ENCODE measurements at regions not wholly inside any gene's neighbourhood (a gene's known extent, or its start where the extent isn't known, plus 50 kb on each side); places are given as distances from the start of the nearest gene placed in this dataset.

- no peaks in the 10 kb centered on the region for H3K9me3 ChIP-seq
- no peaks in the 10 kb centered on the region for H3K4me1 ChIP-seq
- ATAC-seq (ENCODE audit: low FRiP score in 2 of 2) = no peak
- no peak overlapping the region for H3K27ac ChIP-seq
- WGBS, 2 donors = 83 to 93% methylated on average over 5 of the region's 5 CpGs
- no peak overlapping the region for H3K4me3 ChIP-seq
- TF ChIP-seq CTCF (IDR thresholded peaks at IDR 0.05) = no peak
- H3K36me3 ChIP-seq = no peaks in the 10 kb centered on the region
- no peak for DNase-seq
- no peaks in the 10 kb centered on the region for H3K27me3 ChIP-seq
Observed at GRCh38 chr19:29420065-29420464, 105.7 kb upstream of the VSTM2B start.

- H3K9me3 ChIP-seq = no peaks in the 10 kb centered on the region
- no peaks in the 10 kb centered on the region for H3K4me1 ChIP-seq
- no peak overlapping the region for H3K27ac ChIP-seq
- DNase-seq (no peak), ATAC-seq (ENCODE audit: low FRiP score in 2 of 2) (no peak)
- H3K27me3 ChIP-seq = no peaks in the 10 kb centered on the region
- H3K36me3 ChIP-seq = no peaks in the 10 kb centered on the region
- no peak overlapping the region for H3K4me3 ChIP-seq
- no peak for TF ChIP-seq CTCF (IDR thresholded peaks at IDR 0.05)
- no peak for TF ChIP-seq POLR2AphosphoS5 (IDR thresholded peaks at IDR 0.05)
- TF ChIP-seq EP300 (IDR thresholded peaks at IDR 0.05) = no peak
- TF ChIP-seq POLR2A (IDR thresholded peaks at IDR 0.05) = no peak
- 78% methylated on average over 22 of the region's 22 CpGs for WGBS, 2 donors
Observed at GRCh38 chr19:29420482-29421195, 105.2 kb upstream of the VSTM2B start.

GRCh38 chr19:29421196-29421545, 104.6 kb upstream of the VSTM2B start:
- Histone ChIP-seq H3K4me3 (no peak overlapping the region), H3K27me3 (no peaks in the 10 kb centered on the region), H3K4me1 (no peaks in the 10 kb centered on the region), H3K27ac (no peak overlapping the region), H3K36me3 (no peaks in the 10 kb centered on the region), H3K9me3 (no peaks in the 10 kb centered on the region)
- TF ChIP-seq POLR2A (IDR thresholded peaks at IDR 0.05) (no peak), EP300 (IDR thresholded peaks at IDR 0.05) (no peak), POLR2AphosphoS5 (IDR thresholded peaks at IDR 0.05) (no peak), CTCF (IDR thresholded peaks at IDR 0.05) (no peak)
- ATAC-seq (ENCODE audit: low FRiP score in 2 of 2) (no peak), DNase-seq (peak in 1 of 2 donors; percentile 39)
- WGBS, 2 donors = 49 to 64% methylated on average over 11 of the region's 11 CpGs

DNA sequence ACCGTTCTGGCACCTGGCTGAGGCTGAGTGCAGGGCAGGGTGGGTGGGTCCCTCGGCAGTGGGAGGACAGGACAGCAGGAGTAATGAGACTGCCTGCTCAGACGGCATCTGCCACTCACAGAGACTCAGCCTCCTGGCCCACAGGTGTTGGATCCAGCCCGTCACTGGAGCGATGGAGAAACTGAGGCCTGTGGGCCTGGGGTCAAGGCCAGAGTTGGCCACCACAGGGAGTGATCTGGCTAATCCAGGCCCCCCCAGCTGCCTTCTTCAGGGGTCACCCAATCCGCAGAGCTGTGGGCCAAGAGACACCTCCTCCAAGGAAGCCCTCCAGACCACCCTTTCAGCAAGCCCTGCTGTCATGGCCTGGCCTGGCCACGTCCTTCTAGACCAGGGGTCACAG, 103.7 kb upstream of the VSTM2B start:
- 62 to 70% methylated on average over 6 to 7 of the region's 7 CpGs for WGBS, 2 donors
- Histone ChIP-seq H3K36me3 (no peaks in the 10 kb centered on the region), H3K9me3 (no peaks in the 10 kb centered on the region), H3K4me3 (no peak overlapping the region), H3K27ac (no peak overlapping the region), H3K27me3 (no peaks in the 10 kb centered on the region), H3K4me1 (no peaks in the 10 kb centered on the region)
- ATAC-seq (ENCODE audit: low FRiP score in 2 of 2) (no peak), DNase-seq (no peak)
- TF ChIP-seq EP300 (IDR thresholded peaks at IDR 0.05) (no peak), CTCF (IDR thresholded peaks at IDR 0.05) (no peak), POLR2AphosphoS5 (IDR thresholded peaks at IDR 0.05) (no peak), POLR2A (IDR thresholded peaks at IDR 0.05) (no peak)

GRCh38 chr19:29422486-29423085, 103.2 kb upstream of the VSTM2B start:
- 44 to 58% methylated on average over 1 to 5 of the region's 5 CpGs for WGBS, 2 donors

More at GRCh38 chr19:29422486-29423085, 103.2 kb upstream of the VSTM2B start:
- ATAC-seq (ENCODE audit: low FRiP score in 2 of 2) (no peak), DNase-seq (no peak)
- Histone ChIP-seq H3K4me1 (no peaks in the 10 kb centered on the region), H3K4me3 (no peak overlapping the region), H3K9me3 (no peaks in the 10 kb centered on the region), H3K27me3 (no peaks in the 10 kb centered on the region), H3K27ac (no peak overlapping the region), H3K36me3 (no peaks in the 10 kb centered on the region)
- no peak for TF ChIP-seq POLR2AphosphoS5 (IDR thresholded peaks at IDR 0.05)
- no peak for TF ChIP-seq EP300 (IDR thresholded peaks at IDR 0.05)
- no peak for TF ChIP-seq POLR2A (IDR thresholded peaks at IDR 0.05)
